ENCODE measurements at regions not wholly inside any gene's neighbourhood (a gene's known extent, or its start where the extent isn't known, plus 50 kb on each side); places are given as distances from the start of the nearest gene placed in this dataset.

GRCh38 chr2:125867908-125868307, 788.0 kb upstream of the GYPC start:
- intact Hi-C loops (cut with DNase I): no loop called here
- peaks cover 0 to 15% (median 0%) of the 10 kb centered on the region in 4 donors for H3K4me1 ChIP-seq
- no peak overlapping the region for H3K4me3 ChIP-seq
- H3K9me3 ChIP-seq: no peaks in the 10 kb centered on the region
- peak in 1 of 3 donors; percentile 43 for DNase-seq
- ATAC-seq: peak; percentile 23 to 92 (median 76)
- H3K27ac ChIP-seq: no peak overlapping the region
- TF ChIP-seq POLR2A (IDR thresholded peaks at IDR 0.05): no peak
- TF ChIP-seq, protein P1, sequence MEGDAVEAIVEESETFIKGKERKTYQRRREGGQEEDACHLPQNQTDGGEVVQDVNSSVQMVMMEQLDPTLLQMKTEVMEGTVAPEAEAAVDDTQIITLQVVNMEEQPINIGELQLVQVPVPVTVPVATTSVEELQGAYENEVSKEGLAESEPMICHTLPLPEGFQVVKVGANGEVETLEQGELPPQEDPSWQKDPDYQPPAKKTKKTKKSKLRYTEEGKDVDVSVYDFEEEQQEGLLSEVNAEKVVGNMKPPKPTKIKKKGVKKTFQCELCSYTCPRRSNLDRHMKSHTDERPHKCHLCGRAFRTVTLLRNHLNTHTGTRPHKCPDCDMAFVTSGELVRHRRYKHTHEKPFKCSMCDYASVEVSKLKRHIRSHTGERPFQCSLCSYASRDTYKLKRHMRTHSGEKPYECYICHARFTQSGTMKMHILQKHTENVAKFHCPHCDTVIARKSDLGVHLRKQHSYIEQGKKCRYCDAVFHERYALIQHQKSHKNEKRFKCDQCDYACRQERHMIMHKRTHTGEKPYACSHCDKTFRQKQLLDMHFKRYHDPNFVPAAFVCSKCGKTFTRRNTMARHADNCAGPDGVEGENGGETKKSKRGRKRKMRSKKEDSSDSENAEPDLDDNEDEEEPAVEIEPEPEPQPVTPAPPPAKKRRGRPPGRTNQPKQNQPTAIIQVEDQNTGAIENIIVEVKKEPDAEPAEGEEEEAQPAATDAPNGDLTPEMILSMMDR (IDR thresholded peaks at IDR 0.05): no peak
- no peaks in the 10 kb centered on the region for H3K36me3 ChIP-seq
- 39% methylated on average over 4 of the region's 4 CpGs for WGBS (ENCODE audit: insufficient coverage, low coverage, low lambda C conversion rate, missing lambda C conversion rate)
- H3K27me3 ChIP-seq: no peaks in the 10 kb centered on the region

DNA sequence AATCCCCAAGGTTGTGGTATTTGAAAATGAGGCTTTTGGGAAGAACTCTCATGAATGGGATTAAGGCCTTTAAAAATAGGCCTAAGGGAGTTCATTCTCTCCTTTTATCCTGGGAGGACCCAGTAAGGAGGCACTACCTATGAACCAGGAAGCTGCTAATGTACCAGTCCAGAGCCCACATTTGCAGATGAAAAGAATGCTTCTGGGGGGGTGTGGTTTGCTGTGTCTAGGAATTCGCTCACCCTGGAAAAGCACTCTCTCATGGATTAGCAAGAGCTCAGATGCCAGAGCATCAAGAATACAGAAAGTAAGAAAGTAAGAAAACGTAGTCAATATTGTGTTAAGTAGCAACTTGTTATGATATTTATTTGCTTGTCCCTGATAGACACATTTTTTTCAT, 785.7 kb upstream of the GYPC start:
- no peak overlapping the region for H3K27ac ChIP-seq
- peaks cover 0 to 15% (median 0%) of the 10 kb centered on the region in 4 donors for H3K4me1 ChIP-seq
- 72% methylated on average over 2 of the region's 2 CpGs for WGBS (ENCODE audit: insufficient coverage, low coverage, low lambda C conversion rate, missing lambda C conversion rate)
- H3K27me3 ChIP-seq: no peaks in the 10 kb centered on the region
- intact Hi-C loops (cut with DNase I): no loop called here
- DNase-seq (no peak), ATAC-seq (no peak)
- no peaks in the 10 kb centered on the region for H3K9me3 ChIP-seq
- H3K36me3 ChIP-seq: no peaks in the 10 kb centered on the region
- no peak overlapping the region for H3K4me3 ChIP-seq
- TF ChIP-seq, protein P1 (IDR thresholded peaks at IDR 0.05): no peak
- no peak for TF ChIP-seq POLR2A (IDR thresholded peaks at IDR 0.05)

GRCh38 chr2:125870746-125871145, 785.2 kb upstream of the GYPC start:
- 25% methylated on average over 1 of the region's 1 CpG for WGBS (ENCODE audit: insufficient coverage, low coverage, low lambda C conversion rate, missing lambda C conversion rate)
- intact Hi-C loops (cut with DNase I): no loop called here

GRCh38 chr2:125874564-125874963, 781.4 kb upstream of the GYPC start:
- Histone ChIP-seq H3K27me3 (no peaks in the 10 kb centered on the region), H3K36me3 (no peaks in the 10 kb centered on the region), H3K27ac (no peak overlapping the region), H3K4me3 (no peak overlapping the region), H3K9me3 (no peaks in the 10 kb centered on the region), H3K4me1 (no peaks in the 10 kb centered on the region)
- TF ChIP-seq POLR2A (IDR thresholded peaks at IDR 0.05): no peak
- TF ChIP-seq, protein P1 (IDR thresholded peaks at IDR 0.05): no peak
- intact Hi-C loops (cut with DNase I): no loop called here
- WGBS (ENCODE audit: insufficient coverage, low coverage, low lambda C conversion rate, missing lambda C conversion rate): 45% methylated on average over 6 of the region's 6 CpGs
- DNase-seq: no peak
- peak in 2 of 4 donors; percentile 30 to 57 for ATAC-seq

More at GRCh38 chr2:125870746-125871145, 785.2 kb upstream of the GYPC start:
- H3K9me3 ChIP-seq: no peaks in the 10 kb centered on the region
- no peaks in the 10 kb centered on the region for H3K27me3 ChIP-seq
- peaks cover 0 to 15% (median 0%) of the 10 kb centered on the region in 4 donors for H3K4me1 ChIP-seq
- H3K4me3 ChIP-seq: no peak overlapping the region
- no peak overlapping the region for H3K27ac ChIP-seq
- DNase-seq: no peak
- no peak for TF ChIP-seq POLR2A (IDR thresholded peaks at IDR 0.05)
- TF ChIP-seq, protein P1 (IDR thresholded peaks at IDR 0.05): no peak
- ATAC-seq: no peak
- no peaks in the 10 kb centered on the region for H3K36me3 ChIP-seq

- no peak overlapping the region for H3K27ac ChIP-seq
- H3K4me3 ChIP-seq: no peak overlapping the region
- ATAC-seq (no peak), DNase-seq (no peak)
- no peak for TF ChIP-seq POLR2A (IDR thresholded peaks at IDR 0.05)
- TF ChIP-seq, protein P1 (IDR thresholded peaks at IDR 0.05): no peak
- no peaks in the 10 kb centered on the region for H3K36me3 ChIP-seq
- intact Hi-C loops (cut with DNase I): no loop called here
- no peaks in the 10 kb centered on the region for H3K4me1 ChIP-seq
- 90% methylated on average over 3 of the region's 3 CpGs for WGBS (ENCODE audit: insufficient coverage, low coverage, low lambda C conversion rate, missing lambda C conversion rate)
- H3K9me3 ChIP-seq: no peaks in the 10 kb centered on the region
- H3K27me3 ChIP-seq: no peaks in the 10 kb centered on the region
These were observed 770.6 kb upstream of the GYPC start for GRCh38 chr2:125885340-125885739.

Data from right lobe of liver (tissue), 6 donors.